GM12878 (cell line): ENCODE measurements at regions not wholly inside any gene's neighbourhood (a gene's known extent, or its start where the extent isn't known, plus 50 kb on each side); places are given as distances from the start of the nearest gene placed in this dataset.

Source experiments
- ATAC-seq: fragments of 200-7000 bp; cut with Tn5 transposase; 3 replicates; pipeline ENCODE4 v1.9.1; 2020; ENCODE audit warnings: mild to moderate bottlenecking, moderate library complexity
- BruUV-seq: library from RNA; stranded (reverse); fragments of 400-500 nt; replicated peaks from 2 replicates; lab custom pipeline; 2021; lab: Mats Ljungman, UMichigan
- CTCF ChIA-PET: fragments of 300-600 bp; sonication (Branson Sonifier 250); formaldehyde crosslinking; extraction: SDS; loops from one replicate; lab custom pipeline; 2021; ENCODE audit warnings: inconsistent platforms; lab: Yijun Ruan, JAX
- POLR2A ChIA-PET: fragments of 350-600 bp; formaldehyde crosslinking; extraction: SDS; loops from one replicate; lab custom pipeline; 2021; ENCODE audit warnings: inconsistent platforms; lab: Charles Lee
- RAD21 ChIA-PET: fragments of 300-600 bp; sonication (Branson Sonifier 250); formaldehyde crosslinking; loops from one replicate; lab custom pipeline; 2023; ENCODE audit warnings: antibody characterized with exemption; ENCODE audit not compliant: unreplicated experiment; lab: Charles Lee
- SMC1A ChIA-PET: fragments of 300-600 bp; sonication (Branson Sonifier 250); formaldehyde crosslinking; loops from one replicate; lab custom pipeline; 2023; ENCODE audit not compliant: unreplicated experiment, uncharacterized antibody; lab: Charles Lee
- DNase-seq: peaks from one replicate; pipeline ENCODE4 v3.0.0-alpha.2; 2011; ENCODE audit warnings: low read depth, low spot score
- FAIRE-seq: peaks from 3 replicates; lab custom pipeline; 2011; peaks lifted over from hg19 to GRCh38; lab: Jason Lieb, UNC
- H2AFZ ChIP-seq: 2 replicates; pipeline ENCODE4 v1.6.0; 2011; ENCODE audit warnings: low read depth, low read length, control low read depth; ENCODE audit not compliant: control insufficient read depth
- H3K27ac ChIP-seq: 2 replicates; pipeline ENCODE4 v1.5.1; 2011; ENCODE audit warnings: control low read depth; ENCODE audit not compliant: control insufficient read depth, insufficient read depth
- H3K27me3 ChIP-seq, 2 experiments: replicated peaks in 1 of 2; 2 replicates each; pipeline versions ENCODE4 v1.6.0 to v1.6.1; 2011; ENCODE audit warnings: low read length in 1 of 2; ENCODE audit not compliant: control insufficient read depth in 2 of 2, insufficient read depth in 2 of 2
- H3K36me3 ChIP-seq, 2 experiments: 2 replicates each; pipeline ENCODE4 v1.5.1; 2011; ENCODE audit warnings: low read length in 1 of 2; ENCODE audit not compliant: control insufficient read depth in 2 of 2, insufficient read depth in 2 of 2
- H3K4me1 ChIP-seq: 2 replicates; pipeline ENCODE4 v1.6.1; 2011; ENCODE audit warnings: mild to moderate bottlenecking, low read length, moderate library complexity, mixed read lengths; ENCODE audit not compliant: control insufficient read depth, insufficient read depth
- H3K4me2 ChIP-seq: 2 replicates; pipeline ENCODE4 v1.6.0; 2011; ENCODE audit warnings: control low read depth; ENCODE audit not compliant: control insufficient read depth, insufficient read depth
- H3K4me3 ChIP-seq: fragments of 200-600 bp; sonication (generic); 2 replicates; pipeline ENCODE4 v1.5.1; 2016
- H3K79me2 ChIP-seq: 2 replicates; pipeline ENCODE4 v1.6.0; 2011; ENCODE audit warnings: low read length; ENCODE audit not compliant: control insufficient read depth, insufficient read depth
- H3K9ac ChIP-seq: 2 replicates; pipeline ENCODE4 v1.8.0; 2011; ENCODE audit warnings: low read length, control low read depth, mixed read lengths; ENCODE audit not compliant: control insufficient read depth, insufficient read depth
- H3K9me3 ChIP-seq: replicated peaks from 3 replicates; pipeline ENCODE4 v1.5.1; 2011; ENCODE audit warnings: mild to moderate bottlenecking, low read length; ENCODE audit not compliant: control insufficient read depth, insufficient read depth
- H4K20me1 ChIP-seq: 2 replicates; pipeline ENCODE4 v1.6.0; 2011; ENCODE audit not compliant: control insufficient read depth, insufficient read depth
- ASH2L ChIP-seq: fragments of 300-600, 200-600 bp; sonication (generic); IDR thresholded peaks from 2 replicates; pipeline ENCODE4 v1.6.1; 2017; ENCODE audit warnings: low read depth, mild to moderate bottlenecking, borderline replicate concordance
- BCL3 ChIP-seq: IDR thresholded peaks from 2 replicates; pipeline ENCODE4 v1.6.1; 2011; ENCODE audit warnings: borderline replicate concordance, low read depth, mild to moderate bottlenecking, moderate library complexity, low read length; ENCODE audit not compliant: insufficient read depth, poor library complexity, severe bottlenecking
- CHD1 ChIP-seq: IDR thresholded peaks from 2 replicates; pipeline ENCODE4 v1.6.1; 2012; ENCODE audit warnings: low read depth, low read length, improper control_type of control experiment
- DPF2 ChIP-seq: fragments of 450-650 bp; IDR thresholded peaks from 2 replicates; pipeline ENCODE4 v1.6.1; 2017; ENCODE audit warnings: mild to moderate bottlenecking
- E2F8 ChIP-seq: fragments of 450-650 bp; IDR thresholded peaks from 2 replicates; pipeline ENCODE4 v1.6.1; 2018; ENCODE audit warnings: mild to moderate bottlenecking, low read depth, moderate library complexity; ENCODE audit not compliant: partially characterized antibody
- ETV6 ChIP-seq, 2 experiments: fragments of 450-650 bp in 1 of 2; IDR thresholded peaks in 1 of 2; conservative IDR thresholded peaks in 1 of 2; 2 replicates each; pipeline ENCODE4 v1.6.1; 2014; ENCODE audit warnings: antibody characterized with exemption in 1 of 2, borderline replicate concordance in 1 of 2, low read depth in 1 of 2, mild to moderate bottlenecking in 1 of 2, moderate library complexity in 1 of 2
- NRF1 ChIP-seq: conservative IDR thresholded peaks from 2 replicates; pipeline ENCODE4 v1.6.1; 2011; ENCODE audit warnings: mild to moderate bottlenecking, low read depth, low read length, improper control_type of control experiment
- STAT3 ChIP-seq: IDR thresholded peaks from 2 replicates; pipeline ENCODE4 v1.6.1; 2011; ENCODE audit warnings: low read depth, low read length, improper control_type of control experiment
- YY1 ChIP-seq: IDR thresholded peaks from 2 replicates; pipeline ENCODE4 v1.6.1; 2011; ENCODE audit warnings: low read depth, mild to moderate bottlenecking, low read length
- ZNF687 ChIP-seq: fragments of 450-650 bp; IDR thresholded peaks from 2 replicates; pipeline ENCODE4 v1.6.1; 2017; ENCODE audit warnings: mild to moderate bottlenecking, moderate library complexity
- WGBS: methylation state at CpG from one replicate; pipeline ENCODE4 v1.1.6; 2016; ENCODE audit warnings: low lambda C conversion rate; ENCODE audit not compliant: insufficient replicate concordance, insufficient coverage; ENCODE audit errors: missing lambda C conversion rate; 5-methylcytosine and 5-hydroxymethylcytosine counted together
- in situ Hi-C: fragments of 300-500 bp; cut with MboI; formaldehyde crosslinking; loops from 9 replicates; pipeline ENCODE4 v1.14.3; 2018; ENCODE audit warnings: mixed read lengths
- intact Hi-C: fragments of 100-400 bp; cut with micrococcal nuclease; formaldehyde crosslinking; loops from one replicate; pipeline ENCODE4 v1.14.2; 2022; ENCODE audit not compliant: unreplicated experiment

GRCh38 chr9:102114557-102114956 lies 376.1 kb upstream of the GRIN3A start:
- Histone ChIP-seq H3K36me3 (no peaks in the 10 kb centered on the region), H3K79me2 (no peaks in the 10 kb centered on the region), H4K20me1 (no peaks in the 10 kb centered on the region), H2AFZ (no peak overlapping the region), H3K4me1 (no peaks in the 10 kb centered on the region), H3K9me3 (no peaks in the 10 kb centered on the region), H3K27ac (no peak overlapping the region), H3K4me3 (no peak overlapping the region), H3K4me2 (no peak overlapping the region), H3K9ac (no peak overlapping the region), H3K27me3 (no peaks in the 10 kb centered on the region)
- no TSS peak for BruUV-seq
- FAIRE-seq, result no peak
- ATAC-seq, result no peak
- no peak for TF ChIP-seq YY1
- TF ChIP-seq DPF2, result no peak
- TF ChIP-seq ETV6 (conservative IDR thresholded peaks at IDR 0.05 in 1 of 2, IDR thresholded peaks at IDR 0.05 in 1 of 2; ENCODE audit: borderline replicate concordance in 1 of 2, low read depth in 1 of 2), result no peak
- no peak for TF ChIP-seq NRF1
- RAD21 ChIA-PET, result no interaction called here
- no peak for DNase-seq
- SMC1A ChIA-PET, result no interaction called here
- intact Hi-C loops, result no loop called here
- CTCF ChIA-PET, result no interaction called here
- POLR2A ChIA-PET, result no interaction called here
- in situ Hi-C loops, result no loop called here

DNA sequence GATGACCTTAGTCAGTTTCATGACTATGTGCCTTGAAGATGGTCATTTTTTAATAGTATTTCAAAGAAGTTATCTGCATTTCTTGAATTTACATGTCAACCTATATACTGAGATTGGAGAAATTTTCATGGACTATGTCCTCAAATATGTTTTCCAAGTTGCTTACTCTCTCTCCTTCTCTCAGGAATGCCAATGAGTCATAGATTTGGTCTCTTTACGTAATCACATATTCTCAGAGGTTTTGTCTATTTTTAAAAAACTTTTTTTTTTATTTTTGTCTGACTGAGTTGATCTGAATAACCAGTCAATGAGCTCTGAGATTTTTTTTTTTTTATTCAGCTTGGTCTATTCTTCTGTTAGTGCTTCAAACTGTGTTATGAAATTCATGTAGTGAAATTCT lies 374.7 kb upstream of the GRIN3A start:
- Histone ChIP-seq H2AFZ (no peak overlapping the region), H3K9ac (no peak overlapping the region), H3K27me3 (no peaks in the 10 kb centered on the region), H3K79me2 (no peaks in the 10 kb centered on the region), H3K9me3 (no peaks in the 10 kb centered on the region), H3K27ac (no peak overlapping the region), H3K4me3 (no peak overlapping the region), H3K4me2 (no peak overlapping the region), H3K4me1 (no peaks in the 10 kb centered on the region), H4K20me1 (no peaks in the 10 kb centered on the region), H3K36me3 (no peaks in the 10 kb centered on the region)
- in situ Hi-C loops, result no loop called here
- RAD21 ChIA-PET, result no interaction called here
- intact Hi-C loops, result no loop called here
- DNase-seq (no peak), FAIRE-seq (no peak), ATAC-seq (no peak)
- SMC1A ChIA-PET, result no interaction called here
- 7% methylated on average over 1 of the region's 1 CpG for WGBS
- BruUV-seq, result no TSS peak
- POLR2A ChIA-PET, result no interaction called here
- CTCF ChIA-PET, result no interaction called here
- TF ChIP-seq BCL3 (no peak), CHD1 (no peak), ZNF687 (no peak), E2F8 (no peak), NRF1 (no peak), ASH2L (no peak), STAT3 (no peak)
